A673 (cell line): ENCODE measurements at regions not wholly inside any gene's neighbourhood (a gene's known extent, or its start where the extent isn't known, plus 50 kb on each side); places are given as distances from the start of the nearest gene placed in this dataset.

Experiments used
- CTCF ChIP-seq: fragments of 300-800, 200-600 bp; sonication (generic); conservative IDR thresholded peaks from 2 replicates; pipeline ENCODE4 v1.5.1; 2017; ENCODE audit warnings: low read depth, mild to moderate bottlenecking, antibody characterized with exemption, low read length, moderate library complexity, mixed read lengths
- EZH2 ChIP-seq: fragments of 200-600 bp; sonication (generic); IDR thresholded peaks from 2 replicates; pipeline ENCODE4 v1.6.1; 2017; ENCODE audit warnings: borderline replicate concordance, low read depth, mild to moderate bottlenecking, mixed read lengths, antibody characterized with exemption, low read length; ENCODE audit not compliant: poor library complexity, severe bottlenecking

- TF ChIP-seq CTCF (no peak), EZH2 (no peak)
Observed at GRCh38 chr1:55916481-55916880, 662.9 kb downstream of the PLPP3 start.
